ENCODE measurements at regions not wholly inside any gene's neighbourhood (a gene's known extent, or its start where the extent isn't known, plus 50 kb on each side); places are given as distances from the start of the nearest gene placed in this dataset.

GRCh38 chr4:127209580-127210095, 423.1 kb upstream of the INTU start:
- 100% methylated on average over 1 of the region's 1 CpG for WGBS, 2 donors (ENCODE audit: low coverage in 1 of 2)
- H3K4me1 ChIP-seq = peaks cover 0 to 28% (median 5%) of the 10 kb centered on the region in 3 donors

GRCh38 chr4:127210893-127211649, 421.7 kb upstream of the INTU start:
- WGBS, 2 donors (ENCODE audit: low coverage in 1 of 2) = 30 to 39% methylated on average over 2 of the region's 2 CpGs
- TF ChIP-seq POLR2A (IDR thresholded peaks at IDR 0.05) (no peak), EP300 (IDR thresholded peaks at IDR 0.05) (no peak), POLR2AphosphoS5 (IDR thresholded peaks at IDR 0.05) (no peak), CTCF (IDR thresholded peaks at IDR 0.05) (no peak)
- no peaks in the 10 kb centered on the region for H3K9me3 ChIP-seq
- no peak for ATAC-seq
- peak overlapping the region in 2 of 4 donors; percentile 1 to 26 for H3K27ac ChIP-seq
- H3K4me3 ChIP-seq = no peak overlapping the region
- H3K36me3 ChIP-seq = no peaks in the 10 kb centered on the region
- H3K27me3 ChIP-seq = no peaks in the 10 kb centered on the region
- H3K4me1 ChIP-seq = peaks cover 0 to 28% (median 5%) of the 10 kb centered on the region in 3 donors

More at GRCh38 chr4:127209580-127210095, 423.1 kb upstream of the INTU start:
- Histone ChIP-seq H3K36me3 (no peaks in the 10 kb centered on the region), H3K27ac (no peak overlapping the region), H3K27me3 (no peaks in the 10 kb centered on the region), H3K4me3 (no peak overlapping the region), H3K9me3 (no peaks in the 10 kb centered on the region)
- no peak for ATAC-seq
- TF ChIP-seq EP300 (IDR thresholded peaks at IDR 0.05) = no peak
- no peak for TF ChIP-seq POLR2A (IDR thresholded peaks at IDR 0.05)
- TF ChIP-seq CTCF (IDR thresholded peaks at IDR 0.05) = no peak
- TF ChIP-seq POLR2AphosphoS5 (IDR thresholded peaks at IDR 0.05) = no peak

GRCh38 chr4:127211650-127212560, 420.9 kb upstream of the INTU start:
- H3K4me3 ChIP-seq = no peak overlapping the region
- H3K27me3 ChIP-seq = no peaks in the 10 kb centered on the region
- WGBS, 2 donors (ENCODE audit: low coverage in 1 of 2) = 26 to 30% methylated on average over 4 of the region's 4 CpGs
- H3K4me1 ChIP-seq = peaks cover 0 to 28% (median 5%) of the 10 kb centered on the region in 3 donors
- peak overlapping the region; percentile 21 to 41 (median 30) for H3K27ac ChIP-seq
- no peaks in the 10 kb centered on the region for H3K9me3 ChIP-seq
- no peak for ATAC-seq
- H3K36me3 ChIP-seq = no peaks in the 10 kb centered on the region
- no peak for TF ChIP-seq CTCF (IDR thresholded peaks at IDR 0.05)
- TF ChIP-seq POLR2AphosphoS5 (IDR thresholded peaks at IDR 0.05) = no peak
- no peak for TF ChIP-seq POLR2A (IDR thresholded peaks at IDR 0.05)
- TF ChIP-seq EP300 (IDR thresholded peaks at IDR 0.05) = no peak

- no peaks in the 10 kb centered on the region for H3K9me3 ChIP-seq
- TF ChIP-seq CTCF (IDR thresholded peaks at IDR 0.05) (no peak), EP300 (IDR thresholded peaks at IDR 0.05) (no peak), POLR2A (IDR thresholded peaks at IDR 0.05) (no peak), POLR2AphosphoS5 (IDR thresholded peaks at IDR 0.05) (no peak)
- no peak for ATAC-seq
- no peak overlapping the region for H3K4me3 ChIP-seq
- H3K27ac ChIP-seq = peak overlapping the region in 1 of 4 donors; percentile 41
- 75 to 90% methylated on average over 2 to 4 of the region's 4 CpGs for WGBS, 2 donors (ENCODE audit: low coverage in 1 of 2)
- H3K27me3 ChIP-seq = no peaks in the 10 kb centered on the region
- no peaks in the 10 kb centered on the region for H3K36me3 ChIP-seq
- H3K4me1 ChIP-seq = peaks cover 0 to 28% (median 5%) of the 10 kb centered on the region in 3 donors
Observed at GRCh38 chr4:127212701-127213100, 420.1 kb upstream of the INTU start.
